Gastrocnemius medialis (tissue), 4 donors: ENCODE measurements at regions not wholly inside any gene's neighbourhood (a gene's known extent, or its start where the extent isn't known, plus 50 kb on each side); places are given as distances from the start of the nearest gene placed in this dataset.

Experiments used
- CTCF ChIP-seq, 5 experiments: fragments of 450-650 bp in 3 of 5; fragments of 200-600 bp in 2 of 5; sonication (generic) in 2 of 5; IDR thresholded peaks in 4 of 5; conservative IDR thresholded peaks in 1 of 5; 1 replicate in 4 of 5; 2 replicates in 1 of 5; pipeline ENCODE4 v1.5.1; 2016 to 2019; ENCODE audit warnings: antibody characterized with exemption in 5 of 5, mild to moderate bottlenecking in 3 of 5, moderate library complexity in 3 of 5
- POLR2A ChIP-seq, 2 donors: fragments of 450-650 bp; IDR thresholded peaks; one replicate each; pipeline ENCODE4 v1.6.1; 2017; ENCODE audit warnings: antibody characterized with exemption in 2 of 2, mild to moderate bottlenecking in 2 of 2, moderate library complexity in 2 of 2

- no peak for TF ChIP-seq CTCF (IDR thresholded peaks at IDR 0.05 in 4 of 5, conservative IDR thresholded peaks at IDR 0.05 in 1 of 5)
- TF ChIP-seq POLR2A (IDR thresholded peaks at IDR 0.05), result no peak
Observed at GRCh38 chr10:2208106-2208505, 470.8 kb upstream of the ADARB2 start.
